GM21381 (cell line): ENCODE measurements at regions not wholly inside any gene's neighbourhood (a gene's known extent, or its start where the extent isn't known, plus 50 kb on each side); places are given as distances from the start of the nearest gene placed in this dataset.

ENCODE experiments used
- ATAC-seq: cut with Tn5 transposase; IDR thresholded peaks from one replicate; pipeline ENCODE4 v1.9.1; 2021; ENCODE audit warnings: mild to moderate bottlenecking, moderate library complexity; ENCODE audit not compliant: unreplicated experiment

DNA sequence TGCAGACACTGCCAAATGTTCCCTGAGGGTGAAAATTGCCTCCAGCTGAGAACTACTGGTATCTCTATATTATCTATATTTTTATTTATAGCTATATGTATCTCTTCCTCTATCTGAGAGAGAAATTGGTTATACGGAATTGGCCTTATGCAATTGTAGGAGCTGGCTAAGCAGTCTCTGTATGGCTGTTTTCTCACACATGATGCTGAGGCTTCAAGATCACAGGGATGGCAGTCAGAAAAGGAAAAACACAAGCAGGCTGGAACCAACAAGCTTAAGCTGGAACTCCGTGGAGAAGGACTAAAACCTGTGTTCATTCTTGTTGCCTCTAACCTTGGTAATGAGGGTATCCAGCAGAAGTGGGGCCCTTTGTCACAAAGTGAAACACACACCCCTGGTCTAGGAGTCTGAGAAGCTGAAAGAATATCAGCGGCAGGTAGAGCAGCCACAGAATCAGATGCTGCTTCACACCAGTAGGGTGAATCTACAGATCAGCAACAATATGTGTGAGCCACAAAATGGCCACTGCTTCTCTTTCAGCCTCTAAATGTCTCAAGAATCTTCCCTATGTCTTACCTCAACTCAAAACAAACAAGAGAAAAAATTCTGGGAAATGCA lies 166.5 kb upstream of the PPP1R2C start:
- ATAC-seq, result no peak

- no peak for ATAC-seq
Observed at GRCh38 chrX:42946544-42947194, 168.7 kb upstream of the PPP1R2C start.

DNA sequence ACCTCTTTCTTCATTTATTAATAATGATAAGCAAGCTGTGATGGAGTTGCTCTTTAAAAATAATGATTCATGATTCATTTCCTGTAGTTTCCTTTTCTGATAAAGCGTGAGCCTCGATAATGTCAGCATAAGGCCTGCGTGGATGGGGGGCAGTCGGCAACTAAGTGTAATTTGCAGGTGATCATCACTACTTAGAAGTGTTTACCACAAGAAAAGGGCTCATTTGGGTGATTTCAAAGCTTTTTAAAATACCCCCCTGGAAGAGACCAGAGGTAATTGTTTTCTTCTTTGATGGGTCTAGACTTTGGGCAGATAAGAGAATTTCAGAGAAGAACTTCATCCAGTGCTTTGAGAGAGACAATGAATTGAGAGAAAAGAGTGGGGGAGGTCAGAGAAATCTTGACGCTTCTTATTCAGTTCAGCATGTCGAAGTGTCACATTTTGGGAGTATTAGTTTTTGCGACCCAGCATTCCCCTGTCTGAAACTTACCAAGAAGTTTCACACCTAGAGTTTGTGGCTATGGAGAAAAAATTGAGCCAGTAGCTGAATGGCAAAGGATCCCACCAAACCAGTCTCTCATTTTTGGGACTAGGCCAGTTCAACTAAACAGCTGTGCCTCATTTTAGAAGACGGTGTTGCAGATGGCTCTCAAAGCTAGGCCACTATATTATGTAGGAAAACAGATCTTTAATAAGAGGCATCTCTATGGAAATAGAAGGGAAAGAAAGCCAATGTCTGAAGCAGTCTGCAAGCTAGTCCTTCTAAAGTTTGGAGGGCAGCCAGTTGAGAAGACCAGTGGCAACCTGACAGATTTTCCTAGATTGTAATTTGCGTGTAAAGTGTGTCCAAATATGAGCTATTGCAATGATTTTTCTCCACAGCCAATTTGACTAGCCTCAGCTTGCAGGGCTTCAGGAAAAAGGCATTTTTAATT lies 171.0 kb upstream of the PPP1R2C start:
- ATAC-seq, result no peak

DNA sequence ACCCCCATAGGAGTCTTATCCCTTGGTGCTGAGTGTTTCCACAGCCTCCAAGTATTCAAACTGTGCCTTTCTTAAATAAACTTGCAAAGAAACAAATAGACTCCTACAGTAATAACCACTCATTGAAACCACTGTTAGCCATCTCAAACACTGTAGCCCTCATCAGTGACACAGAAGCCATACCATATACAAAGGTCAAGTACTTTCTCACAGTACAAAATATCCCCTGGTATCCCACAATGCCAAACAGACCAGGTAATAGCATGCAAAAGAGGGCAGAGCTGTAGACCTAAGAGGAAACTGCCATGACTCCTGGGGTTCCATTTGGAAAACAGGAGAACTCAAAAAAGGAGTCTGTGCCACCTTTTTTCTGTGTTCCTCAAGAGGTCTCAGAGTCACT lies 173.8 kb upstream of the PPP1R2C start:
- no peak for ATAC-seq

- no peak for ATAC-seq
Observed at GRCh38 chrX:42952621-42953020, 174.7 kb upstream of the PPP1R2C start.

- ATAC-seq, result no peak
Observed at GRCh38 chrX:42954880-42955279, 176.9 kb upstream of the PPP1R2C start.

GRCh38 chrX:42955349-42955748 lies 177.4 kb upstream of the PPP1R2C start:
- ATAC-seq, result peak; percentile 78

DNA sequence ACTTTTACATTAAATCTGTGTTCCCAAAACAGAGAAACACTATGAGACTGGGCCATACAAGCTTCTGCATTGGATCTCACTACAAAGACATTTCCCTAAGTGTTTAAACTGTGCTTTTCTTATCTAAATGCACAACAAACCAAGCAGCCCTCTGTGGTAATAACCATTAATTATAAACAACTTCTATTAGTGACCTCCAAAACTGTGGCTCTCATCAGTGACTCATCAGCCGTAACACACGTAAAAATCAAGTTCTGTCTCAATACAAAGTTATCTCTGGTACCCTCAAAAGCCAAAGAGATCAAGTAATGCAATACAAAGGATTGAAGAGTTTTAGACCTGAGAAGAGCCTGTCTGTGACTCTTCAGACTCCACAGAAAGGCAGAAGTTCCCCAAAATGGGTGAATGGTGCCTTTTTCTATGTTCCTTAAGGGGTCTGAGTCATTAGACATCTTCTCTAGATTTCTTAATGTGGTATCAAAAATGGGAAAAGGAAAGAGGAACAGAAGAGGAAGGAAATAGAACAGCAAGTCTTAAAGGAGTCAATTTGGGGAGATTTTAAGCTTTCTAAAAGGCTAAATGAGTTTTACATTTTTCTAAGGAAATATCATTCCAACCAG lies 189.8 kb upstream of the PPP1R2C start:
- ATAC-seq, result no peak

DNA sequence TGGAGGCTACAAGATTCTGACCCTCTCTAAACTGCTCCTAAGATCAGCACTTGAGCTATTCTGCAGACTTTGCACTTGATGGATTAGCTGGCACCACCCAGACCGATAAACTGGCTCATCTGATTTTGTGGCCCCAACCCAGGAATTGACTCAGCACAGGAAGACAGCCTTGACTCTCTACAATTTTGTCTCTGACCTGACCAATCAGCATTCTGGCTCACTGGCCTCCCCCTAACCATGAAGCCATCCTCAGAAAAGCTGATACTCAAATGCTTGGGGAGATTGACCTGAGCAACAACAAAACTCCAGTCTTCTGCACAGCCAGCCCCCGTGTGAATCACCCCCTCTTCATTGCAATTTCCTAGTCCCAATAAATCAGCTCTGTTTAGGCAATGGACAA lies 195.4 kb upstream of the PPP1R2C start:
- no peak for ATAC-seq

- ATAC-seq, result no peak
Observed at GRCh38 chrX:42975906-42976305, 197.9 kb upstream of the PPP1R2C start.

- no peak for ATAC-seq
Observed at GRCh38 chrX:42976746-42977366, 198.9 kb upstream of the PPP1R2C start.

DNA sequence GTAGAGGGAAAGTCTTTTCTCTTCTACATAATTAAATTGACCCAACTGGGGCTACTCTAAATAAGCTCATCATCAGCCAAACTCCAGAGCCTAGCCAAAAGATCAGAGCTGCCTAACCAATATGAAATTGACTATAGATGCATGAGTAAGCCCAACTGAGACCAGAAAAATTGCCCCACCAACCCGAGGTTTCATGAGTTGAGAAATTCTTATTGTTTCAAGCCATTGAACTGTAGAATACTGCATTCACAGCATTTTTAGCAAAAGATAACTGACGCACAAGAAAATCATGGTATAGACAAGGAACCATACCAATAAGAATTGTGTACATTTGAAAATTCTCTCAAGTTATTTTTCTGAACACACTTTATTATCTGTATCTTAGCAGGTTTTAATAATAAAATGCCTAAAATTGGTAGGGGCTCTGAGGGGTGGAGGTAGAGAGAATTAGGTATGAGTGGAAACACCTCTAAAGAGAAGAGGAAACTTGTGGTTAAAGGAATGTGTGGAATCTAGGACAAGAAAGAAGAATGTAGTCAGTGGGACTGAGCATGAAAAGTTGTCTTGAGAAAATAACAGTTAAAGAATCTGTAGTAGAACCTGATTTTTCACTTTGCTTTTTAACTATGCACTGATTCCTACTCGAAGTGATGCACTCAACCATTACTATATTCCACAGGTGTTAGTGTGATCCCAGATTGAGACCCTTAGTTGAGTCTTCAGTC lies 200.9 kb upstream of the PPP1R2C start:
- no peak for ATAC-seq

DNA sequence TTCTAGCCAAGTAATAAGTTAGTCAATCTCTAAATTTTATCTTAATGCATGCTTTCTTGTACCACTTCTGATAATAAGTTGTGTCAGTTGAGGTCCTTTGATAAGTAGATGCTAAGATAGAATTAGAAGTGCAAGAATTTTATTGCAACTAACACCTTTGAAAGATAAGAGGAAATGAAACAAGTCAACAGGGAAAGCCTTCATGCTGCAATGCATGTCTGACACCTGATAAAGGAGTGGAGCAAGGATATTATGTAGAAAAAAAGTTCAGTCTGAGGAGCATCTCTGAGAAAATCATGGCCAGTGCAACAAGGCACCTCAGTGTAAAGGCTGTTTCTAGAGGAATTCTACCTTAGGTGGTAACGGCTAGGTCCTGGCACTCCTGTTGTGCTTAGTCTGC lies 210.7 kb upstream of the PPP1R2C start:
- ATAC-seq, result no peak

DNA sequence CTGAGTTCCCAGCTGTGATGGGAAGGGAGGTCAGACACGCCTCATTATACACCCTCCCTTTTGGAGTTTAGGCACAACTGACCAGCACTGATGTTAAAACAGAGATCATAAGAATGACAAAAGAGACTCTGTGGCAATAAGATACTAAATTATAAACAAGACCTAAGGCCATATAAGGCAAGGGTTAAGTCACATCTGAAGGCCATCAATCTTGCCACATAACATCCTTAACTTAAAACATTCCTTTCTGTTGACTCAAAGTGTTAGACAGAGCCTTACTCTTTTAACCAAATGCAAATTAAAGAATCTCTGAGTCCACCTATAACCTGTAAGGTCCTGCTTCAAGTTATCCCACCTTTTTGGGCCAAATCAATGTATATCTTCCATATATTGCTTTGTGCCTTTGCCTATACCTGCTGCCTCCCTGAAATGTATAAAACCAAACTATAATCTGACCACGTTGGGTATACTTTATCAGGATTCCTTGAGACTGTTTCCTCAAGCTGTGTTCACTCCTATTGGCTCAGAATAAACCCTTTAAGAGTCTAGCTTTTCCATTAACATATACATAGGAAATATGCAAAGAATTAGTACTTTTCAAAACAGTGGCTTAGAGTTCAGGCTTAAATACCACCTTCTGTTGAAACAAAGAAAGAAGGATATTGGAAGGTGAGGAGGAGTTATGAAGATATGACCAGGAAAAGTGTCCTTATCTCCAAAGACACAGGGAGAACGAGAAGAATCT lies 214.4 kb upstream of the PPP1R2C start:
- ATAC-seq, result no peak

GRCh38 chrX:42996861-42997260 lies 218.9 kb upstream of the PPP1R2C start:
- ATAC-seq, result no peak

GRCh38 chrX:43000121-43000520 lies 222.2 kb upstream of the PPP1R2C start:
- ATAC-seq, result no peak

DNA sequence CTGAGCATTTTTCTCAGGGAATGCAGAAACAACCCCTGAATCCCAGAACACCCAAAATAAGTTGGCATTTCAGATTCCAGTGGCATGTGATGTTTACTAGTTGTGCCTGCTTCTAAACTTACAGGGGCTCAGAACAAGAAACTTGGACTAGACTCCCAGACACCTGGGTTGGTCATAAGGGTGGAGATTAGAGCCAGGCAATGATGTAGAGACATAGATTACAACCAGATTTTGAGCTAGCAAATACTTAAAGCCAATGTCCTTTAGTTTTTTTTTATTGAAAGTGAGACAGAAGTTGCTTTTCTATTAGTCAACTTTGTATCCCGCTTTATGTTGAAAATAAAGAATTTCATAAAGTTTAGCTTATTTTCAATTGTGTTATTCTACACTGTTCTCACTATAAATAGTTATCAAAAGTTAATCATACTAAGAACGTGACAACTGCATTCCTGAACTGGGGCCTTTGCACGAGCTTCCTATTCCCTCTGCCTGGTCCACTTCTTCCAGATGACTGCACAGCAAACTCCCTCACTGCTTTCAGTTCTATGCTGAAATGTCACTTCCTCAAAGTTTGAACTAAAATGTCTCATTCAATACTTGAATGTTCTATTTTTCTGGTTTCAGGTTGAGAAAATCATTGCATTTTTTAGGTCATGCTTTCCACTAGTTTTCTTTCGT lies 224.7 kb upstream of the PPP1R2C start:
- peak; percentile 87 for ATAC-seq

DNA sequence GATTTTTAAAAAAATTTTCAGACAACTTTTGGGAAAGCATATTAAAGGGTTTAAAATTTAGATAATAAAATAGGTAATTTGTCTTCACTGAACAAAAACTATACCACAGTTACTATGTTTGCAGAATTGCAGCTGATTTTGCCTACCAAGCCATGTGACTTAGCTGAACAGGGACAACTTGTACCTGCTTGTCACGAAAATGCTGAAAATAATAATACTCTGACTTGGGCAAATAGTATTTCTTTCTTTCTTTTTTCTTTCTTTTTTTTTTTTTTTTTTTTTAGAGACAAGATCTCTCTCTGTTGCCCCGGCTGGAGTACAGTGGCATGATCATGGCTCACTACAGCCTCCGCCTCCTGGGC lies 225.2 kb upstream of the PPP1R2C start:
- peak; percentile 25 for ATAC-seq

DNA sequence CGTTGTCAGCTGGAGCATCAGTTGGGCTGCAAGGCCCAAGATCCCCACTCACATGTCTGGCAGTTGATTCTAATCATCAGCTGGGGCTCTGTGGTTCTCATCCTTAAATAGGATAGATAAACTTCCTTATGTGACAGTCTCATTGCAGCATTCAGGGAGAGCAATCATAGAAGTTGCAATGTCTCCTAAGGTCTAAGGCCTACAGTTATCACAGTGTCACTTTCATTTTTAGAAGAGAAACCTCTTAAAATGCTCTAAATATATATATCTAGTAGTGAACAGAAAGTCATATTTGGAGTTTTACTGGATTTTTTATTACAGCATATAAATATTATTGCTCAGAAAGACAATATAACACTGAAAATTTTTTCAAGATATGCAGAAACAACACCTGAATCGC lies 226.0 kb upstream of the PPP1R2C start:
- ATAC-seq, result no peak
